ENCODE measurements at regions not wholly inside any gene's neighbourhood (a gene's known extent, or its start where the extent isn't known, plus 50 kb on each side); places are given as distances from the start of the nearest gene placed in this dataset.

DNA sequence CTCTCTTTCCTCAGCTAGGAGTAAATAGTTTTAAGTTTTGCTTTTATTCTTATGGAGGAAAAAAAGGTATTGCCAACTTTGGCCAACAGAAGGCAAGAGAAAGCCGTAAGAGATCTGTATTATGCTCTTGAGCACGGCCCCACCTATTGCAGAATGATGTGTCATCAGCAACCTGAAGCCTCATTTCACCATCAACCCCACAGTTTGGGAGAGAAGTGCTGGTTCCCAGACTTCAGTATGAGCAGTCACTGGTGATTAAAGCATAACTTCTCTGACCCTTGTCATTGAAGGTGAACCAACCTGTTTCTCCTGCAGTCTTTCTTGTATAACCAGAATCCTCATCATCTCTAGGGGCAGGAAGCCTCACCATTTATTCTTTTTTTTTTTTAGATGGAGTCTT, 100.2 kb downstream of the SIPA1L2 start:
- TF ChIP-seq POLR2A (IDR thresholded peaks at IDR 0.05; ENCODE audit: low read depth, low read length) (no peak), POLR2AphosphoS5 (IDR thresholded peaks at IDR 0.05; ENCODE audit: low read depth, low read length) (no peak)
